ENCODE measurements at regions not wholly inside any gene's neighbourhood (a gene's known extent, or its start where the extent isn't known, plus 50 kb on each side); places are given as distances from the start of the nearest gene placed in this dataset.

DNA sequence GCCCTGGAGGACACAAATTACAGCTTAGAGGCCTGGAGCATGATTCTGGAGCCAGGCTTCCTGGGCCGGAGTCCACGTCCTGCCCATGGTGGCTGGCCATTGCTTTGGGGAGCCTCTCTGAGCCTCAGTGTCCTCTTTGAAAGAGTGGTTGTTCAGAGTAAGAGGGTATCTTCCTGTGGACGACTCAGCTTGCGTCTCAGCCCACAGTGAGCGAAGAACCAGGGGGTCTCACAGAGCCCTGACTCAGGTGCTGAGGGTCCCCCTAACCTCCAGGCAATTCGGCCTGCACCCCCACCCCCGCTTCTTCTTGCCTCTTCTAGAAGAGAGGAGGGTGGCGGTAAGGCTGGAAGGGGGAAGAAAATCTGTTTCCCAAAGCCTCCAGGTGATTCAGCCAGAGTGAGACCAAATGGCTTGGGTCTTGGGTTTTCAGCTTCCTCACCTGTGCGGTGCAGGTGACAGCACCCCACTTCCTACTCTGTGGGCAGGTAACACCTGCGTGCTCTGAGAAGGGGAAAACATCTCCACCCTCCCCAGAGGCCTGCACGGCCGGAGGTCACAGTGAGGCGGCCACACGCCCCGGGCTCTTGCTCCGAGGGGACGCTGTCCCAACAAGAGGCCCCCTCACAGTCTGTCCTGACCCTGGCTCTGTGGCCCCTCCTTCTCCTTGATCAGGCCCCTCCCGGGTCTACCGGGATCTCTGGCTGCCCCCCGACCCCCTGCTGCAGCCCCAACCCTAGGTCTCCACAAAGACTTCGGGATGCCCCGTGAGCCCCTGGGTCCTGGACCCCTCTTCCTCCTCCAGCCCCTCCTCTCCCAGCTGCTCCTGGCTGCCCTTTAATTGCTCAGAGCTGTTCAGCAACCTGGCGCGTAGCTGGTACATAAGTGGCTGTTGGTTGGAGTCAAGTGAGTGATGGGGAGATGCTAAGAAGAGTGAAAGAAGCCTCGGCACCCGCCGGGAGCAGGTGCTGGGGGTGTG, 119.2 kb downstream of the METRNL start:
- TF ChIP-seq, protein P1, sequence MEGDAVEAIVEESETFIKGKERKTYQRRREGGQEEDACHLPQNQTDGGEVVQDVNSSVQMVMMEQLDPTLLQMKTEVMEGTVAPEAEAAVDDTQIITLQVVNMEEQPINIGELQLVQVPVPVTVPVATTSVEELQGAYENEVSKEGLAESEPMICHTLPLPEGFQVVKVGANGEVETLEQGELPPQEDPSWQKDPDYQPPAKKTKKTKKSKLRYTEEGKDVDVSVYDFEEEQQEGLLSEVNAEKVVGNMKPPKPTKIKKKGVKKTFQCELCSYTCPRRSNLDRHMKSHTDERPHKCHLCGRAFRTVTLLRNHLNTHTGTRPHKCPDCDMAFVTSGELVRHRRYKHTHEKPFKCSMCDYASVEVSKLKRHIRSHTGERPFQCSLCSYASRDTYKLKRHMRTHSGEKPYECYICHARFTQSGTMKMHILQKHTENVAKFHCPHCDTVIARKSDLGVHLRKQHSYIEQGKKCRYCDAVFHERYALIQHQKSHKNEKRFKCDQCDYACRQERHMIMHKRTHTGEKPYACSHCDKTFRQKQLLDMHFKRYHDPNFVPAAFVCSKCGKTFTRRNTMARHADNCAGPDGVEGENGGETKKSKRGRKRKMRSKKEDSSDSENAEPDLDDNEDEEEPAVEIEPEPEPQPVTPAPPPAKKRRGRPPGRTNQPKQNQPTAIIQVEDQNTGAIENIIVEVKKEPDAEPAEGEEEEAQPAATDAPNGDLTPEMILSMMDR (IDR thresholded peaks at IDR 0.05; ENCODE audit: low read depth, low read length) = no peak
- no peak for TF ChIP-seq EZH2phosphoT487 (IDR thresholded peaks at IDR 0.05; ENCODE audit: low read depth)

Data from OCI-LY3 (cell line).